Left ventricle myocardium inferior (tissue), 1 donor: ENCODE measurements at regions not wholly inside any gene's neighbourhood (a gene's known extent, or its start where the extent isn't known, plus 50 kb on each side); places are given as distances from the start of the nearest gene placed in this dataset.

Source experiments
- DNase-seq: peaks from one replicate; pipeline ENCODE4 v3.0.0-alpha.2; 2020
- H3K27ac ChIP-seq: fragments of 200-600 bp; replicated peaks from 2 replicates; pipeline ENCODE4 v1.8.0; 2021
- H3K27me3 ChIP-seq: fragments of 200-600 bp; 2 replicates; pipeline ENCODE4 v1.8.0; 2021; ENCODE audit warnings: low read depth
- H3K36me3 ChIP-seq: fragments of 200-600 bp; 2 replicates; pipeline ENCODE4 v1.8.0; 2021
- H3K4me1 ChIP-seq: fragments of 200-600 bp; 2 replicates; pipeline ENCODE4 v1.8.0; 2021
- H3K4me3 ChIP-seq: fragments of 200-600 bp; 2 replicates; pipeline ENCODE4 v1.8.0; 2021; ENCODE audit warnings: mild to moderate bottlenecking, moderate library complexity
- H3K9me3 ChIP-seq: fragments of 200-600 bp; replicated peaks from 2 replicates; pipeline ENCODE4 v1.8.0; 2021
- CTCF ChIP-seq: fragments of 200-600 bp; IDR thresholded peaks from 2 replicates; pipeline ENCODE4 v1.8.0; 2021; ENCODE audit warnings: antibody characterized with exemption, mild to moderate bottlenecking, borderline replicate concordance
- intact Hi-C: fragments of 100-400 bp; cut with micrococcal nuclease; formaldehyde crosslinking; loops from one replicate; pipeline ENCODE4 v1.11.0; 2022
- donor health status: DM: no; HTN: yes; CAD: no; lungs with severe emphysema.

GRCh38 chr9:81122749-81123148 lies 566.6 kb downstream of the TLE1 start:
- TF ChIP-seq CTCF: no peak
- no peaks in the 10 kb centered on the region for H3K27me3 ChIP-seq
- H3K9me3 ChIP-seq: no peaks in the 10 kb centered on the region
- H3K4me1 ChIP-seq: no peaks in the 10 kb centered on the region
- no peaks in the 10 kb centered on the region for H3K36me3 ChIP-seq
- intact Hi-C loops: no loop called here
- H3K27ac ChIP-seq: no peak overlapping the region
- no peak overlapping the region for H3K4me3 ChIP-seq
- no peak for DNase-seq

- Histone ChIP-seq H3K27ac (no peak overlapping the region), H3K4me1 (no peaks in the 10 kb centered on the region), H3K9me3 (no peaks in the 10 kb centered on the region), H3K4me3 (no peak overlapping the region), H3K36me3 (no peaks in the 10 kb centered on the region), H3K27me3 (no peaks in the 10 kb centered on the region)
- DNase-seq: no peak
- no peak for TF ChIP-seq CTCF
- intact Hi-C loops: no loop called here
These were observed 569.8 kb downstream of the TLE1 start for GRCh38 chr9:81119591-81119990.

- H3K4me3 ChIP-seq: no peak overlapping the region
- H3K27ac ChIP-seq: no peak overlapping the region
- no peaks in the 10 kb centered on the region for H3K36me3 ChIP-seq
- intact Hi-C loops: no loop called here
- no peaks in the 10 kb centered on the region for H3K9me3 ChIP-seq
- no peaks in the 10 kb centered on the region for H3K27me3 ChIP-seq
- no peak for TF ChIP-seq CTCF
- DNase-seq: no peak
- H3K4me1 ChIP-seq: no peaks in the 10 kb centered on the region
These were observed 570.9 kb downstream of the TLE1 start for GRCh38 chr9:81118416-81118815.

- DNase-seq: no peak
- no peak overlapping the region for H3K4me3 ChIP-seq
- no peaks in the 10 kb centered on the region for H3K27me3 ChIP-seq
- TF ChIP-seq CTCF: no peak
- H3K4me1 ChIP-seq: no peaks in the 10 kb centered on the region
- H3K9me3 ChIP-seq: no peaks in the 10 kb centered on the region
- intact Hi-C loops: no loop called here
- no peak overlapping the region for H3K27ac ChIP-seq
- H3K36me3 ChIP-seq: no peaks in the 10 kb centered on the region
These were observed 572.8 kb downstream of the TLE1 start for GRCh38 chr9:81116340-81117137.

- H3K9me3 ChIP-seq: no peaks in the 10 kb centered on the region
- no peaks in the 10 kb centered on the region for H3K4me1 ChIP-seq
- DNase-seq: no peak
- intact Hi-C loops: no loop called here
- H3K36me3 ChIP-seq: no peaks in the 10 kb centered on the region
- H3K27ac ChIP-seq: no peak overlapping the region
- peaks cover under 1% of the 10 kb centered on the region for H3K27me3 ChIP-seq
- no peak for TF ChIP-seq CTCF
- H3K4me3 ChIP-seq: no peak overlapping the region
These were observed 575.8 kb downstream of the TLE1 start for GRCh38 chr9:81113453-81114124.
